Sciatic nerve (tissue), 2 donors: ENCODE measurements at regions not wholly inside any gene's neighbourhood (a gene's known extent, or its start where the extent isn't known, plus 50 kb on each side); places are given as distances from the start of the nearest gene placed in this dataset.

ENCODE experiments used
- ATAC-seq: fragments of 200-7000 bp; cut with Tn5 transposase; one replicate; pipeline ENCODE4 v1.9.1; 2020; ENCODE audit warnings: mild to moderate bottlenecking, moderate library complexity
- DNase-seq: peaks from one replicate; pipeline ENCODE4 v3.0.0-alpha.2; 2020; ENCODE audit warnings: low spot score
- intact Hi-C: fragments of 100-400 bp; cut with DNase I; formaldehyde crosslinking; loops from one replicate; pipeline ENCODE4 v1.14.2; 2022
- donor health status: DM: no; HTN: no; CAD: no.
- donor health status: DM: no; HTN: no; CAD: no.

- DNase-seq = no peak
- no peak for ATAC-seq
- intact Hi-C loops = no loop called here
Observed at GRCh38 chr10:128390596-128390995, 264.4 kb upstream of the MKI67 start.

- intact Hi-C loops = no loop called here
- DNase-seq (no peak), ATAC-seq (no peak)
Observed at GRCh38 chr10:128393546-128393945, 267.3 kb upstream of the MKI67 start.

- DNase-seq = no peak
- intact Hi-C loops = no loop called here
- no peak for ATAC-seq
Observed at GRCh38 chr10:128398118-128398517, 271.9 kb upstream of the MKI67 start.

GRCh38 chr10:128398999-128399398 is 272.8 kb upstream of the MKI67 start:
- intact Hi-C loops = no loop called here
- DNase-seq (no peak), ATAC-seq (no peak)

- ATAC-seq (no peak), DNase-seq (no peak)
- intact Hi-C loops = no loop called here
Observed at GRCh38 chr10:128400564-128400963, 274.3 kb upstream of the MKI67 start.

- no peak for ATAC-seq
- no peak for DNase-seq
- intact Hi-C loops = no loop called here
Observed at GRCh38 chr10:128405450-128405849, 279.2 kb upstream of the MKI67 start.

GRCh38 chr10:128411643-128412042 is 285.4 kb upstream of the MKI67 start:
- ATAC-seq = no peak
- intact Hi-C loops = no loop called here
- DNase-seq = no peak

GRCh38 chr10:128414568-128414967 is 288.3 kb upstream of the MKI67 start:
- no peak for ATAC-seq
- DNase-seq = no peak
- intact Hi-C loops = no loop called here

GRCh38 chr10:128416231-128416630 is 290.0 kb upstream of the MKI67 start:
- ATAC-seq (no peak), DNase-seq (no peak)
- intact Hi-C loops = no loop called here

GRCh38 chr10:128417826-128418225 is 291.6 kb upstream of the MKI67 start:
- DNase-seq (no peak), ATAC-seq (no peak)
- intact Hi-C loops = no loop called here

- ATAC-seq (no peak), DNase-seq (no peak)
- intact Hi-C loops = no loop called here
Observed at GRCh38 chr10:128418819-128419218, 292.6 kb upstream of the MKI67 start.

- DNase-seq (no peak), ATAC-seq (no peak)
- intact Hi-C loops = no loop called here
Observed at GRCh38 chr10:128419466-128420019, 293.3 kb upstream of the MKI67 start.

GRCh38 chr10:128420623-128421022 is 294.4 kb upstream of the MKI67 start:
- ATAC-seq (no peak), DNase-seq (no peak)
- intact Hi-C loops = no loop called here

- intact Hi-C loops = no loop called here
- no peak for ATAC-seq
- no peak for DNase-seq
Observed at GRCh38 chr10:128421371-128422160, 295.3 kb upstream of the MKI67 start.

- ATAC-seq (no peak), DNase-seq (no peak)
- intact Hi-C loops = no loop called here
Observed at GRCh38 chr10:128422190-128422589, 296.0 kb upstream of the MKI67 start.

GRCh38 chr10:128422999-128423398 is 296.8 kb upstream of the MKI67 start:
- ATAC-seq = no peak
- DNase-seq = no peak
- intact Hi-C loops = no loop called here

- intact Hi-C loops = no loop called here
- DNase-seq (no peak), ATAC-seq (no peak)
Observed at GRCh38 chr10:128429321-128429720, 303.1 kb upstream of the MKI67 start.

GRCh38 chr10:128429835-128430513 is 303.8 kb upstream of the MKI67 start:
- ATAC-seq (no peak), DNase-seq (no peak)
- intact Hi-C loops = no loop called here

GRCh38 chr10:128431083-128431482 is 304.9 kb upstream of the MKI67 start:
- intact Hi-C loops = no loop called here

GRCh38 chr10:128431506-128431905 is 305.3 kb upstream of the MKI67 start:
- no peak for ATAC-seq
- intact Hi-C loops = no loop called here
- no peak for DNase-seq

More at GRCh38 chr10:128431083-128431482, 304.9 kb upstream of the MKI67 start:
- no peak for DNase-seq
- ATAC-seq = no peak
